SK-N-SH (cell line): ENCODE measurements at regions not wholly inside any gene's neighbourhood (a gene's known extent, or its start where the extent isn't known, plus 50 kb on each side); places are given as distances from the start of the nearest gene placed in this dataset.

ENCODE experiments used
- CTCF ChIA-PET: fragments of 300-600, 350-600 bp; formaldehyde crosslinking; extraction: SDS; loops from one replicate; lab custom pipeline; 2021; lab: Yijun Ruan, JAX
- POLR2A ChIA-PET: fragments of 350-600 bp; sonication (Branson Sonifier 250); formaldehyde crosslinking; extraction: SDS; loops from one replicate; lab custom pipeline; 2020; ENCODE audit warnings: antibody characterized with exemption, inconsistent platforms; lab: Yijun Ruan, JAX
- DNase-seq: peaks from one replicate; pipeline ENCODE4 v3.0.0; 2012
- H2AFZ ChIP-seq: fragments of 200-600 bp; sonication (generic); 2 replicates; pipeline ENCODE4 v1.8.1; 2016; ENCODE audit warnings: antibody characterized with exemption, mild to moderate bottlenecking, low read depth
- H3F3A ChIP-seq: fragments of 200-600 bp; sonication (generic); replicated peaks from 2 replicates; pipeline ENCODE3; 2016; ENCODE audit warnings: antibody characterized with exemption, mild to moderate bottlenecking; ENCODE audit not compliant: insufficient read depth
- H3K27ac ChIP-seq, 2 experiments: fragments of 200-500 bp in 1 of 2; fragments of 200-600 bp in 1 of 2; sonication (Bioruptor generic) in 1 of 2; sonication (generic), shearing (Covaris generic) in 1 of 2; 2 replicates each; pipeline versions ENCODE4 v1.5.1 to v1.6.1; 2014 to 2016; ENCODE audit warnings: low read depth in 2 of 2, inconsistent platforms in 1 of 2, low read length in 1 of 2, mild to moderate bottlenecking in 1 of 2, mixed read lengths in 1 of 2
- H3K27me3 ChIP-seq: fragments of 200-600 bp; sonication (generic), shearing (Covaris generic); 2 replicates; pipeline ENCODE4 v1.6.1; 2016; ENCODE audit warnings: mixed run types; ENCODE audit not compliant: insufficient read depth
- H3K36me3 ChIP-seq, 2 experiments: fragments of 200-500 bp in 1 of 2; fragments of 200-600 bp in 1 of 2; sonication (Bioruptor generic) in 1 of 2; sonication (generic) in 1 of 2; replicated peaks in 1 of 2; 2 replicates each; pipeline versions ENCODE3 to v1.5.1; 2014 to 2016; ENCODE audit warnings: low read length in 1 of 2, mild to moderate bottlenecking in 1 of 2; ENCODE audit not compliant: insufficient read depth in 2 of 2, control insufficient read depth in 1 of 2
- H3K4me1 ChIP-seq, 2 experiments: fragments of 200-500 bp in 1 of 2; fragments of 200-600 bp in 1 of 2; sonication (Bioruptor generic) in 1 of 2; sonication (generic), shearing (Covaris generic) in 1 of 2; 2 replicates each; pipeline versions ENCODE4 v1.5.1 to v1.6.1; 2014 to 2016; ENCODE audit warnings: low read depth in 1 of 2, low read length in 1 of 2, mixed run types in 1 of 2; ENCODE audit not compliant: insufficient read depth in 2 of 2, control insufficient read depth in 1 of 2
- H3K4me2 ChIP-seq: fragments of 200-600 bp; sonication (generic), shearing (Covaris generic); 2 replicates; pipeline ENCODE4 v1.6.1; 2017; ENCODE audit warnings: mixed run types
- H3K4me3 ChIP-seq, 2 experiments: fragments of 200-500 bp in 1 of 2; fragments of 200-600 bp in 1 of 2; sonication (Bioruptor generic) in 1 of 2; sonication (generic), shearing (Covaris generic) in 1 of 2; 2 replicates each; pipeline versions ENCODE4 v1.5.1 to v1.8.1; 2014 to 2016; ENCODE audit warnings: low read depth in 2 of 2, inconsistent platforms in 1 of 2, low read length in 1 of 2, mild to moderate bottlenecking in 1 of 2, mixed read lengths in 1 of 2, moderate library complexity in 1 of 2
- H3K79me2 ChIP-seq: fragments of 200-600 bp; sonication (generic); 2 replicates; pipeline ENCODE4 v1.8.1; 2017; ENCODE audit warnings: mild to moderate bottlenecking; ENCODE audit not compliant: insufficient read depth
- H3K9ac ChIP-seq: fragments of 200-600 bp; sonication (generic); 2 replicates; pipeline ENCODE4 v1.6.1; 2017; ENCODE audit warnings: mixed run types
- H3K9me2 ChIP-seq: fragments of 200-600 bp; sonication (generic); 2 replicates; pipeline ENCODE4 v1.6.1; 2017; ENCODE audit warnings: mixed run types
- H3K9me3 ChIP-seq: fragments of 200-600 bp; sonication (generic); 2 replicates; pipeline ENCODE4 v1.6.1; 2017; ENCODE audit warnings: mixed run types, mild to moderate bottlenecking, moderate library complexity
- H4K20me1 ChIP-seq: fragments of 200-600 bp; sonication (generic); 2 replicates; pipeline ENCODE4 v1.6.1; 2017; ENCODE audit warnings: mild to moderate bottlenecking, mixed run types; ENCODE audit not compliant: insufficient read depth
- CHD2 ChIP-seq: fragments of 150-350 bp; IDR thresholded peaks from 2 replicates; pipeline ENCODE4 v1.6.1; 2018; ENCODE audit warnings: low read length; ENCODE audit not compliant: partially characterized antibody
- ELF1 ChIP-seq: IDR thresholded peaks from 2 replicates; pipeline ENCODE4 v1.4.0; 2012
- EP300 ChIP-seq, 2 experiments: IDR thresholded peaks; 2 replicates each; pipeline versions ENCODE4 v1.4.0 to v1.6.1; 2012; ENCODE audit warnings: borderline replicate concordance in 1 of 2, low read depth in 1 of 2, low read length in 1 of 2
- FOSL2 ChIP-seq: IDR thresholded peaks from 2 replicates; pipeline ENCODE4 v1.4.0; 2012; ENCODE audit warnings: low read depth, mild to moderate bottlenecking, moderate library complexity, borderline replicate concordance
- GATA2 ChIP-seq: sonication (generic); formaldehyde crosslinking; IDR thresholded peaks from 2 replicates; pipeline ENCODE4 v1.5.0; 2020; ENCODE audit warnings: mild to moderate bottlenecking, missing genetic modification reagents
- JUND ChIP-seq: IDR thresholded peaks from 2 replicates; pipeline ENCODE4 v1.4.0; 2012
- NRF1 ChIP-seq: IDR thresholded peaks from 2 replicates; pipeline ENCODE4 v1.6.1; 2012; ENCODE audit warnings: low read depth, mild to moderate bottlenecking, low read length
- POLR2AphosphoS5 ChIP-seq: IDR thresholded peaks from 2 replicates; pipeline ENCODE4 v1.6.1; 2012; ENCODE audit warnings: low read depth, low read length
- RCOR1 ChIP-seq: fragments of 150-350 bp; IDR thresholded peaks from 2 replicates; pipeline ENCODE4 v1.6.1; 2017; ENCODE audit warnings: antibody characterized with exemption, low read length
- RFX5 ChIP-seq: IDR thresholded peaks from 2 replicates; pipeline ENCODE4 v1.6.1; 2012; ENCODE audit warnings: mild to moderate bottlenecking, improper control_type of control experiment, low read length
- RXRA ChIP-seq: IDR thresholded peaks from 2 replicates; pipeline ENCODE4 v1.4.0; 2012; ENCODE audit warnings: low read depth, mild to moderate bottlenecking, borderline replicate concordance
- SIN3A ChIP-seq: IDR thresholded peaks from 2 replicates; pipeline ENCODE4 v1.6.1; 2012; ENCODE audit warnings: low read depth, mild to moderate bottlenecking, low read length, moderate library complexity, borderline replicate concordance
- SMC3 ChIP-seq: IDR thresholded peaks from 2 replicates; pipeline ENCODE4 v1.6.1; 2012; ENCODE audit warnings: low read depth, low read length, improper control_type of control experiment
- TAF1 ChIP-seq: IDR thresholded peaks from 2 replicates; pipeline ENCODE4 v1.6.1; 2012; ENCODE audit warnings: low read depth, mild to moderate bottlenecking, low read length, moderate library complexity, borderline replicate concordance
- YY1 ChIP-seq: IDR thresholded peaks from 2 replicates; pipeline ENCODE4 v1.4.0; 2012; ENCODE audit warnings: low read depth, mild to moderate bottlenecking
- WGBS: methylation state at CpG from one replicate; pipeline ENCODE4 v1.1.6; 2017; ENCODE audit warnings: low lambda C conversion rate; 5-methylcytosine and 5-hydroxymethylcytosine counted together
- TF ChIP-seq, protein P1 (sequence below): fragments of 150-350 bp; IDR thresholded peaks from 2 replicates; pipeline ENCODE4 v1.6.1; 2017; ENCODE audit warnings: antibody characterized with exemption, low read length, low read depth, borderline replicate concordance
- TF ChIP-seq, protein P2 (sequence below): IDR thresholded peaks from 2 replicates; pipeline ENCODE4 v1.4.0; 2012; ENCODE audit warnings: low read depth, borderline replicate concordance
- TF ChIP-seq, protein P3 (sequence below): IDR thresholded peaks from 2 replicates; pipeline ENCODE4 v1.4.0; 2012; ENCODE audit warnings: low read depth

DNA sequence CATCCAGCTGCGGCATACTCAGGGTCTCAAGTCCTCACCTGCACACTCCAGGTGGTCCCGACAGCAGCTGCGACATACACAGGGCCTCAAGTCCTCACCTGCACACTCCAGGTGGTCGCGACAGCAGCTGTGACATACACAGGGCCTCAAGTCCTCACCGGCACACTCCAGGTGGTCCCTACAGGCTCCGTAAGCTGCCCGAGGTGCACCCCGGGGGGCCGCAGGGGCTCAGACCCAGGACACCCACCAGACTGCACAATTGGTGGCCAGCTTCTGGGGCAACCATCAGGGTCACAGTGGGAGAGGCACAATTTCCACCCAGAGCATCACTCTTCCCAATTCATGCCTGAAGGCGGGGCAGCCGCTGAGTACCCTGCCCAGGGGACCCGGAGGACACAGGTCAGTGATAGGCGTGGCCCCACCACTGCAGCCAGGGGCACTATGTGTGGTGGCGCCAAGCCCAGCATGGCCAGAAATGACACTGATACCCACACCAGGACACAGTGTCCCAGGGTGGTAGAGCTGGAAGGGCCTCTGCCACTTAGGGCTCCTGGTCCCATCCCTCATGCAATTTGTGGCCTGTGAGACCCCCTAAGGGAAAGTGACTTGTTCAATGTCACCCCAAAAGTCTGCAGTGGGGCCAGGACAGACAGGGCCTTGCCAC is 57.5 kb upstream of the ZNF469 start:
- H3K9me2 ChIP-seq, result no peaks in the 10 kb centered on the region
- H3K27ac ChIP-seq, result no peak overlapping the region
- no peak overlapping the region for H2AFZ ChIP-seq
- no peak overlapping the region for H3K4me3 ChIP-seq
- no peaks in the 10 kb centered on the region for H3K79me2 ChIP-seq
- H3K27me3 ChIP-seq, result no peaks in the 10 kb centered on the region
- POLR2A ChIA-PET, result no interaction called here
- no peaks in the 10 kb centered on the region for H3K9me3 ChIP-seq
- DNase-seq, result no peak
- TF ChIP-seq TAF1 (no peak), YY1 (no peak), FOSL2 (no peak), SIN3A (no peak)
- peaks cover 0 to 11% of the 10 kb centered on the region in 2 experiments; a peak in 1 of 4 replicates for H3K4me1 ChIP-seq
- no peaks in the 10 kb centered on the region for H4K20me1 ChIP-seq
- no peaks in the 10 kb centered on the region for H3K36me3 ChIP-seq
- 74% methylated on average over 3 of the region's 15 CpGs for WGBS
- no peak overlapping the region for H3K9ac ChIP-seq
- H3K4me2 ChIP-seq, result no peak overlapping the region
- CTCF ChIA-PET, result no interaction called here
- H3F3A ChIP-seq, result no peaks in the 10 kb centered on the region

DNA sequence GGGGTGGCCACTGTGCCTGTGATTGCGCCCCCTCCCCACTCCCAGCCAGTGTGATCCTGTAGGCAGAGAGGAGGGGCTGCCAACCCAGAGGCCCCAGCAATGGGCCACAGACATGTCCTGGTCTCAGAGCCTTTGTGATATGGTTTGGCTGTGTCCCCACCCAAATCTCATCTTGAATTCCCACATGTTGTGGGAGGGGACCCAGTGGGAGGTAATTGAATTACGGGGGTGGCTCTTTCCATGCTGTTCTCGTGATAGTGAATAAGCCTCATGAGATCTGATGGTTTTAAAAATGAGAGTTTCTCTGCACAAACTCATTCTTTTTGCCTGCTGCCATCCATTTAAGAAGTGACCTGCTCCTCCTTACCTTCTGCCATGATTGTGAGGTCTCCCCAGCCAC is 56.8 kb upstream of the ZNF469 start:
- H3K4me2 ChIP-seq, result no peak overlapping the region
- no peak overlapping the region for H3K4me3 ChIP-seq
- ChIA-PET POLR2A (no interaction called here), CTCF (no interaction called here)
- no peaks in the 10 kb centered on the region for H3F3A ChIP-seq
- no peaks in the 10 kb centered on the region for H3K79me2 ChIP-seq
- no peaks in the 10 kb centered on the region for H3K27me3 ChIP-seq
- H3K9ac ChIP-seq, result no peak overlapping the region
- no peaks in the 10 kb centered on the region for H3K36me3 ChIP-seq
- H3K4me1 ChIP-seq, result peaks cover 0 to 11% of the 10 kb centered on the region in 2 experiments; a peak in 1 of 4 replicates
- no peak for DNase-seq
- H3K27ac ChIP-seq, result no peak overlapping the region
- TF ChIP-seq YY1, result no peak
- no peak for TF ChIP-seq GATA2 (CRISPR knock-in tag)
- no peak for TF ChIP-seq NRF1
- TF ChIP-seq RFX5, result no peak
- TF ChIP-seq ELF1, result no peak
- TF ChIP-seq EP300 (IDR thresholded peaks at IDR 0.05; ENCODE audit: borderline replicate concordance in 1 of 2, low read depth in 1 of 2, low read length in 1 of 2), result no peak
- TF ChIP-seq, protein P1, sequence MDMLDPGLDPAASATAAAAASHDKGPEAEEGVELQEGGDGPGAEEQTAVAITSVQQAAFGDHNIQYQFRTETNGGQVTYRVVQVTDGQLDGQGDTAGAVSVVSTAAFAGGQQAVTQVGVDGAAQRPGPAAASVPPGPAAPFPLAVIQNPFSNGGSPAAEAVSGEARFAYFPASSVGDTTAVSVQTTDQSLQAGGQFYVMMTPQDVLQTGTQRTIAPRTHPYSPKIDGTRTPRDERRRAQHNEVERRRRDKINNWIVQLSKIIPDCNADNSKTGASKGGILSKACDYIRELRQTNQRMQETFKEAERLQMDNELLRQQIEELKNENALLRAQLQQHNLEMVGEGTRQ, result no peak
- no peak for TF ChIP-seq SIN3A
- TF ChIP-seq RCOR1, result no peak
- TF ChIP-seq, protein P2, sequence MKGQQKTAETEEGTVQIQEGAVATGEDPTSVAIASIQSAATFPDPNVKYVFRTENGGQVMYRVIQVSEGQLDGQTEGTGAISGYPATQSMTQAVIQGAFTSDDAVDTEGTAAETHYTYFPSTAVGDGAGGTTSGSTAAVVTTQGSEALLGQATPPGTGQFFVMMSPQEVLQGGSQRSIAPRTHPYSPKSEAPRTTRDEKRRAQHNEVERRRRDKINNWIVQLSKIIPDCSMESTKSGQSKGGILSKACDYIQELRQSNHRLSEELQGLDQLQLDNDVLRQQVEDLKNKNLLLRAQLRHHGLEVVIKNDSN, result no peak
- no peak for TF ChIP-seq POLR2AphosphoS5
- no peak for TF ChIP-seq JUND
- TF ChIP-seq, protein P3, sequence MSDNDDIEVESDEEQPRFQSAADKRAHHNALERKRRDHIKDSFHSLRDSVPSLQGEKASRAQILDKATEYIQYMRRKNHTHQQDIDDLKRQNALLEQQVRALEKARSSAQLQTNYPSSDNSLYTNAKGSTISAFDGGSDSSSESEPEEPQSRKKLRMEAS, result no peak
- TF ChIP-seq CHD2, result no peak
- TF ChIP-seq RXRA, result no peak
- TF ChIP-seq TAF1, result no peak
- TF ChIP-seq SMC3, result no peak
- H2AFZ ChIP-seq, result no peak overlapping the region
- H3K9me2 ChIP-seq, result no peaks in the 10 kb centered on the region
- 78% methylated on average over 3 of the region's 3 CpGs for WGBS
- no peaks in the 10 kb centered on the region for H4K20me1 ChIP-seq
- H3K9me3 ChIP-seq, result no peaks in the 10 kb centered on the region
